ENCODE measurements at regions not wholly inside any gene's neighbourhood (a gene's known extent, or its start where the extent isn't known, plus 50 kb on each side); places are given as distances from the start of the nearest gene placed in this dataset.

DNA sequence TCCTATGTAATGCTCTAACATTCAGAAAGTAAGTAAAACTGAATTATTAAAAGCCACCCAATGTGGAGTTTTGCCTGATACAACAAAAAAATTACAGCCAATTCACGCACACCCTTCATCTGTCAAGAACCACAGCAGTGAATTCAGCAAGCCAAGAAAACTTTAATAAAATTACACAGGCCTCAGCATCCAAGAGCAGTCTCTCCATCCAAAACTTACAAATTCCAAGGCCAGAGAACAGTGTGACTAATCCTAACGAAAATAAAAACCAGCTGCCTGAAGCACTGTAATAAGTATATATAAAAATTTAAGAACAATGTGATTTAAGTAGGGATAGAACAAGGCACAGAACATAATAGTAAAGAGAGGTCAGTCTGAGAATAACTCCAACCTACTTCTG is 54.2 kb downstream of the SIX6 start:
- Histone ChIP-seq H3K27me3 (no peaks in the 10 kb centered on the region), H3K4me3 (replicated peaks in 1 of 3) (no peak overlapping the region), H3K4me1 (peaks cover 0 to 15% of the 10 kb centered on the region in 2 donors), H3K36me3 (no peaks in the 10 kb centered on the region), H3K9me3 (no peaks in the 10 kb centered on the region), H3K27ac (no peak overlapping the region)
- intact Hi-C loops (cut with DNase I) = loop anchor here (5.0 kb wide), 1 partner anchor 216 kb away; no protein-coding TSS in a partner anchor
- no peak for DNase-seq
- no peak for TF ChIP-seq POLR2A (IDR thresholded peaks at IDR 0.05)
- TF ChIP-seq CTCF (IDR thresholded peaks at IDR 0.05) = no peak
- WGBS, 2 donors = 28 to 33% methylated on average over 2 of the region's 2 CpGs

DNA sequence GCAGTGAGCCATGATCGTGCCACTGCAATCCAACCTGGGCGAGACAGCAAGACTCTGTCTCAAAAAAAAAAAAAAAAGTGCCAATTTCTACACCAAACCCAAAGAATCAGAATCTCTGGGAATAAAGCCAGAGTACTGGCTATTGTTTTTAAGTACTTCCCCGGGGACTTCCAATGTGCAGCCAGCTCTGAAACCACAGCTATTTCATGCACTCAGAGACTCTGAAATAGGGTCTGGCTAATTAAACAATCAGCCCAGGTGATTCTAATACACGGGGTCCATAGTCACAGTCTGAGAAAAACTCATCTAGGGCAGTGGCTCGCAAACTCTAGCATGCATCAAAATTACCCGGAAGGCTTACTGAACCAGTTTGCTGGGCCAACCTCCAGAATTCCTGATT is 56.3 kb downstream of the SIX6 start:
- Histone ChIP-seq H3K36me3 (no peaks in the 10 kb centered on the region), H3K4me1 (peaks cover 0 to 15% of the 10 kb centered on the region in 2 donors), H3K27me3 (no peaks in the 10 kb centered on the region), H3K4me3 (replicated peaks in 1 of 3) (no peak overlapping the region), H3K9me3 (no peaks in the 10 kb centered on the region), H3K27ac (no peak overlapping the region)
- 17 to 32% methylated on average over 6 of the region's 6 CpGs for WGBS, 2 donors
- TF ChIP-seq POLR2A (IDR thresholded peaks at IDR 0.05) (no peak), CTCF (IDR thresholded peaks at IDR 0.05) (no peak)
- peak; percentile 24 to 38 for DNase-seq
- intact Hi-C loops (cut with DNase I) = no loop called here

- Histone ChIP-seq H3K9me3 (no peaks in the 10 kb centered on the region), H3K36me3 (no peaks in the 10 kb centered on the region), H3K4me1 (peaks cover 0 to 15% of the 10 kb centered on the region in 2 donors), H3K27ac (no peak overlapping the region), H3K27me3 (no peaks in the 10 kb centered on the region), H3K4me3 (replicated peaks in 1 of 3) (no peak overlapping the region)
- DNase-seq = no peak
- intact Hi-C loops (cut with DNase I) = no loop called here
- WGBS, 2 donors = 95 to 96% methylated on average over 5 of the region's 5 CpGs
- TF ChIP-seq CTCF (IDR thresholded peaks at IDR 0.05) (no peak), POLR2A (IDR thresholded peaks at IDR 0.05) (no peak)
These were observed 57.2 kb downstream of the SIX6 start for GRCh38 chr14:60566101-60566500.

DNA sequence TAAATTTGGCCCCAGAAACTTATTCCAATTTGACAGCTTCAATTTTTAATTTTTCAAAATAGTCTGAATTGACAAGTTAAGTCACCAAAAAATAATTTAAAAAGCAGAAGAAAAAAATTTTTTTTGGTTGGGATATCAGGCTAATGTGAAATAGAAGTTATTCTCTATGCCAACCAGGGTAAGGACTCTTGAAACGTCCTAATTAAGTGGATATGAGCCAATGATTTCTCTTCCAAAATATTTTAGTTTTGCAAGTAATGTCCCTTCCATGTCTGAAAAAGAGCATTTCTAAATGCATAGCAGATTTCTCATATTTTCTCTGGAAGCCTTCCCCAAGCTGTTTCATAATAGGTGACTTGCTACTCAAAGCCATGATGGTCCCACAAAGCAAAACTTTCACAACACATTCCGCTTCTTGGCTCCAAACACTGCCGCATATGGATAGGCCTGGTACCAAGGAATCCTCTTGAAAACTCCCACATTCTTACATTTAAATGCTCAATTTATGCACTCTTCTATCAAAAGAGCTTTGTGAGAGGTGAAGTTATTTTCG is 65.1 kb downstream of the SIX6 start:
- intact Hi-C loops (cut with DNase I) = no loop called here
- WGBS, 2 donors = 74 to 78% methylated on average over 4 of the region's 4 CpGs
- DNase-seq = no peak

DNA sequence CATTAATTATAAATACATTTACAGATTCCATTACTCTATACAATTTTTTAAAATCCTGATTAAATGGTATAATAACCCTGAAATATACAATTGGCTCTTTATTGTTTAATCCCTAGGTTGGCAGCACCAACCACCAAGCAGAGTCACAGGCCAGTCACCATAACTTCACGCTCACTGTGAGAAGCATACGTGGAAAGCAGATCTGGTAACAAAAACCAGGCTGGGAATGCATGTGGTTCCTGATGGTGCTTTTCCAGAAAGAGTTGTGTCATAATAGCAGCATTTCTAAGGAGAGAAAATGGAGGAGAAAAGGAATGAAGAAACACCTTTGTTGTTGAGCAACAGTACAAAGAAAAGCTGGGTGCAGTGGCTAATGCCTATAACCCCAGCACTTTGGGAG is 66.1 kb downstream of the SIX6 start:
- TF ChIP-seq CTCF (IDR thresholded peaks at IDR 0.05) (no peak), POLR2A (IDR thresholded peaks at IDR 0.05) (no peak)
- intact Hi-C loops (cut with DNase I) = no loop called here

More for the DNA sequence above, 65.1 kb downstream of the SIX6 start:
- TF ChIP-seq CTCF (IDR thresholded peaks at IDR 0.05) (no peak), POLR2A (IDR thresholded peaks at IDR 0.05) (no peak)
- Histone ChIP-seq H3K27ac (no peak overlapping the region), H3K27me3 (no peaks in the 10 kb centered on the region), H3K4me1 (no peaks in the 10 kb centered on the region), H3K36me3 (no peaks in the 10 kb centered on the region), H3K9me3 (no peaks in the 10 kb centered on the region), H3K4me3 (replicated peaks in 1 of 3) (no peak overlapping the region)

More for the DNA sequence above, 66.1 kb downstream of the SIX6 start:
- H3K9me3 ChIP-seq = no peaks in the 10 kb centered on the region
- H3K36me3 ChIP-seq = no peaks in the 10 kb centered on the region
- H3K4me3 ChIP-seq (replicated peaks in 1 of 3) = no peak overlapping the region
- no peak for DNase-seq
- no peaks in the 10 kb centered on the region for H3K4me1 ChIP-seq
- H3K27ac ChIP-seq = no peak overlapping the region
- 87 to 88% methylated on average over 2 of the region's 2 CpGs for WGBS, 2 donors
- no peaks in the 10 kb centered on the region for H3K27me3 ChIP-seq

All from thyroid gland (tissue), 4 donors.